ENCODE measurements at regions not wholly inside any gene's neighbourhood (a gene's known extent, or its start where the extent isn't known, plus 50 kb on each side); places are given as distances from the start of the nearest gene placed in this dataset.

DNA sequence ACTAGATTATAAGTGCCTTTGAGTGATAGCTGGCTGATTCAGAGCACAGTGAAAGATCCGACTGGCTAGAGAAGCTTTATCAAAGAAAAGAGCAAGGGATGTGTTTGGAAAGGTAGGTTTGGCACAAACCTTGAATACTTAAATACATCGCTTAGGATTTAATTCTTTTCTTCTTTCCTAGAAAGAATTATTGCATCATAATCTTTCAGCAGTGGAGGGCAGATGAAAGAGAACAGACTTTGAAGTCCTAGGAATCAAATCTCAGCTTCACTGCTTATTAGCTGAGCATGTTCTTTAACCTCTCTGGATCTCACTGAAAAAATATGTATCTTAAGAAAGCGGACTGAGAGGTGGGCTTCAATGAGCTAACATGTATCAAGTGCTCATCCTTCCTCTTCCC, 122.8 kb downstream of the ZNF365 start:
- TF ChIP-seq, protein P1, sequence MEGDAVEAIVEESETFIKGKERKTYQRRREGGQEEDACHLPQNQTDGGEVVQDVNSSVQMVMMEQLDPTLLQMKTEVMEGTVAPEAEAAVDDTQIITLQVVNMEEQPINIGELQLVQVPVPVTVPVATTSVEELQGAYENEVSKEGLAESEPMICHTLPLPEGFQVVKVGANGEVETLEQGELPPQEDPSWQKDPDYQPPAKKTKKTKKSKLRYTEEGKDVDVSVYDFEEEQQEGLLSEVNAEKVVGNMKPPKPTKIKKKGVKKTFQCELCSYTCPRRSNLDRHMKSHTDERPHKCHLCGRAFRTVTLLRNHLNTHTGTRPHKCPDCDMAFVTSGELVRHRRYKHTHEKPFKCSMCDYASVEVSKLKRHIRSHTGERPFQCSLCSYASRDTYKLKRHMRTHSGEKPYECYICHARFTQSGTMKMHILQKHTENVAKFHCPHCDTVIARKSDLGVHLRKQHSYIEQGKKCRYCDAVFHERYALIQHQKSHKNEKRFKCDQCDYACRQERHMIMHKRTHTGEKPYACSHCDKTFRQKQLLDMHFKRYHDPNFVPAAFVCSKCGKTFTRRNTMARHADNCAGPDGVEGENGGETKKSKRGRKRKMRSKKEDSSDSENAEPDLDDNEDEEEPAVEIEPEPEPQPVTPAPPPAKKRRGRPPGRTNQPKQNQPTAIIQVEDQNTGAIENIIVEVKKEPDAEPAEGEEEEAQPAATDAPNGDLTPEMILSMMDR (IDR thresholded peaks at IDR 0.05 in 4 of 5, conservative IDR thresholded peaks at IDR 0.05 in 1 of 5): no peak
- no peak for TF ChIP-seq POLR2A (IDR thresholded peaks at IDR 0.05)

Measured in gastrocnemius medialis (tissue), 4 donors.